ENCODE measurements at regions not wholly inside any gene's neighbourhood (a gene's known extent, or its start where the extent isn't known, plus 50 kb on each side); places are given as distances from the start of the nearest gene placed in this dataset.
"Not testable (repeated sequence)": the region's sequence is repeated elsewhere in the genome, so short reads cannot be mapped to it uniquely, and the experiment has no call there.

- no peak for DNase-seq (ENCODE audit: low spot score)
- TF ChIP-seq, protein P1, sequence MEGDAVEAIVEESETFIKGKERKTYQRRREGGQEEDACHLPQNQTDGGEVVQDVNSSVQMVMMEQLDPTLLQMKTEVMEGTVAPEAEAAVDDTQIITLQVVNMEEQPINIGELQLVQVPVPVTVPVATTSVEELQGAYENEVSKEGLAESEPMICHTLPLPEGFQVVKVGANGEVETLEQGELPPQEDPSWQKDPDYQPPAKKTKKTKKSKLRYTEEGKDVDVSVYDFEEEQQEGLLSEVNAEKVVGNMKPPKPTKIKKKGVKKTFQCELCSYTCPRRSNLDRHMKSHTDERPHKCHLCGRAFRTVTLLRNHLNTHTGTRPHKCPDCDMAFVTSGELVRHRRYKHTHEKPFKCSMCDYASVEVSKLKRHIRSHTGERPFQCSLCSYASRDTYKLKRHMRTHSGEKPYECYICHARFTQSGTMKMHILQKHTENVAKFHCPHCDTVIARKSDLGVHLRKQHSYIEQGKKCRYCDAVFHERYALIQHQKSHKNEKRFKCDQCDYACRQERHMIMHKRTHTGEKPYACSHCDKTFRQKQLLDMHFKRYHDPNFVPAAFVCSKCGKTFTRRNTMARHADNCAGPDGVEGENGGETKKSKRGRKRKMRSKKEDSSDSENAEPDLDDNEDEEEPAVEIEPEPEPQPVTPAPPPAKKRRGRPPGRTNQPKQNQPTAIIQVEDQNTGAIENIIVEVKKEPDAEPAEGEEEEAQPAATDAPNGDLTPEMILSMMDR (IDR thresholded peaks at IDR 0.05), result no peak
- H3K27ac ChIP-seq, result no peak overlapping the region
- no peak overlapping the region for H3K4me3 ChIP-seq
Measured at GRCh38 chr18:56282234-56283104, 355.9 kb downstream of the TXNL1 start.

DNA sequence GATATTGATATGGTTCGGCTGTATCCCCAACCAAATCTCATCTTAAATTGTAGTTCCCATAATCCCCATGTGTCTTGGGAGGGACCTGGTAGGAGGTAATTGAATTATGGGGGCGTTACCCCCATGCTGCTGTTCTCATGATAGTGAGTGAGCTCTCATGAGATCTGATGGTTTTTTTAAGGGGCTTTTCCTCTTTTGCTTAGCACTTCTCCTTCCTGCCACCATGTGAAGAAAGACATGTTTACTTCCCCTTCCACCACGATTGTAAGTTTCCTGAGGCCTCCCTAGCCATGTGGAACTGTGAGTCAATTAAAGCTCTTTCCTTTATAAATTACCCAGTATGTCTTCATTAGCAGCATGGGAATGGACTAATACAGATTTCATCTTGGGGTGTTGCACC is 358.6 kb downstream of the TXNL1 start:
- not testable (repeated sequence) for H3K4me3 ChIP-seq

GRCh38 chr18:56278421-56279003 is 359.9 kb downstream of the TXNL1 start:
- H3K27ac ChIP-seq, result no peak overlapping the region
- DNase-seq (ENCODE audit: low spot score), result no peak
- H3K4me3 ChIP-seq, result no peak overlapping the region
- TF ChIP-seq, protein P1 (IDR thresholded peaks at IDR 0.05), result no peak

More for the DNA sequence above, 358.6 kb downstream of the TXNL1 start:
- H3K27ac ChIP-seq; DNase-seq (ENCODE audit: low spot score): not testable (repeated sequence)

- TF ChIP-seq, protein P1 (IDR thresholded peaks at IDR 0.05), result no peak
- H3K4me3 ChIP-seq, result no peak overlapping the region
- DNase-seq (ENCODE audit: low spot score), result no peak
Measured at GRCh38 chr18:56276466-56276865, 361.9 kb downstream of the TXNL1 start.

DNA sequence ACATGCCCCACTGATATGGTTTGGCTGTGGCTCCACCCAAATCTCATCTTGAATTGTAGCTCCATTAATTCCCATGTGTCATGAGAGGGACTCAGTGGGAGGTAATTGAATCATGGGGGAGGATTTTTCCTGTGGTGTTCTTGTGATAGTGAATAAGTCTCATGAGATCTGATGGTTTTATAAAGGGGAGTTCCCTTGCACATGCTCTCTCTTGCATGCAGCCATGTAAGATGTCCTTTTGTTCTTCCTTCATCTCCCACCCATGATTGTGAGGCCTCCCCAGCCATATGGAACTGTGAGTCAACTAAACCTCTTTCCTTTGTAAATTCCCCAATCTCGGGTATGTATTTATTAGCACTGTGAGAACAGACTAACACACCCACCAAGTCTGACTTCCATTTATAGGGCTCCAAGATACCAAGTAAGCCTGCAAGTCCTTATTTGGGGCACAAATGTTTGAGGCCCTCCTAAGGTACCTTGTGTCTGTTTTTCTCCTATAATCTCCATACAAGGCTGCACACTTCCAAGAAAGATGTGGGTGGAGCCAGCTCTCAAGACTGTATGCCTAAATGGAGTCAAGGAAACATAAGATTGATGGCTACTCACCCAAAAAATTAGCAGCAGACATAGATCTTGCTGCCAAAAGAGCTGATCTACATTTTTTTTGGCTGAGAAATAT is 364.7 kb downstream of the TXNL1 start:
- TF ChIP-seq, protein P1 (IDR thresholded peaks at IDR 0.05), result no peak

More at GRCh38 chr18:56276466-56276865, 361.9 kb downstream of the TXNL1 start:
- H3K27ac ChIP-seq, result no peak overlapping the region

DNA sequence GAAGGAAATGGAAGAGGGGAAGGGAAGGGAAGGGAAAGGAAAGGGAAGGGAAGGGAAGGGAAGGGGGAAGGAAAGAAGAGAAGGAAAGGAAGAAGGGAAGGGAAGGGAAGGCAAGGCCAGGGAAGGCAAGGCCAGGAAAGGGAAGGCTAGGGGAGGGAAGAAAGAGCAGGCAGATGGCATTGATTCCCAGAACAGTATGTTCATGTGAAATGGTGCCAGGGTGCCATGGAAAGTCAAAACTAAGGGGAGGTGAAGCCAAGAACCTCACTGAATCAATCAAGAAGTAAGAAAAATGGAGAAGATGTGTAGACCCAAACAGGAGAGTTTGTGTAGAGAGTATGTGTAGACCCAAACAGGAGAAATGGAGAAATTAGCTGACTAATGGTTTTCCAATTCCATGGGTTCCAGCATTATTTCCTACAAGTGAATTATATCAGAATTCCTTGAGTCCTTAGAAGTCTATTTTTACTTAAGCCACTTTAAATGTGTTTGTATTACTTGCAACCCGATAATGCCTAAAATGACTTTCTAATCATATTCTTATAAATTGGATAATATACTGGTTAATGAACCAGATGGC is 367.6 kb downstream of the TXNL1 start:
- TF ChIP-seq, protein P1 (IDR thresholded peaks at IDR 0.05), result no peak
- DNase-seq (ENCODE audit: low spot score), result no peak
- no peak overlapping the region for H3K27ac ChIP-seq
- no peak overlapping the region for H3K4me3 ChIP-seq

More for the DNA sequence above, 364.7 kb downstream of the TXNL1 start:
- Histone ChIP-seq H3K4me3 (no peak overlapping the region), H3K27ac (no peak overlapping the region)
- no peak for DNase-seq (ENCODE audit: low spot score)

DNA sequence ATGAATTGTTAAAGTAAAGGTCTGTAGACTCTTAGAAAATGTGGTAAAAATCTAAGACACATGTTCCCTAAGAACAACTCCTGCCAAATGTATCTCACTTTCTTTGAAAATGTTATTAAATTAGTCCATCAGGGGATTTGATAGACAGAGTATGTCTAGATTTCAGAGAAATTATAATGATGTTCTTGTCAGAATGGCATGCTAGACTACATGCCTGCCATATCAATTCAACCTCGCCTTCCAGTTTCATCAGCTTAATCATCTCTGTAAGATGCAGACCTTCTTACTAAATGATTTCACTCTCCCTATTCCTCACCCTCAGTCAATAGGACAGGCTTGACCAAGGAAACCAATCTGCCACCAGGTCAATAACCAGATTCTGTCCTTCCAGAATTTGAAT is 368.4 kb downstream of the TXNL1 start:
- TF ChIP-seq, protein P1 (IDR thresholded peaks at IDR 0.05), result no peak
- Histone ChIP-seq H3K27ac (no peak overlapping the region), H3K4me3 (no peak overlapping the region)
- DNase-seq (ENCODE audit: low spot score), result no peak
